ENCODE measurements at regions not wholly inside any gene's neighbourhood (a gene's known extent, or its start where the extent isn't known, plus 50 kb on each side); places are given as distances from the start of the nearest gene placed in this dataset.

DNA sequence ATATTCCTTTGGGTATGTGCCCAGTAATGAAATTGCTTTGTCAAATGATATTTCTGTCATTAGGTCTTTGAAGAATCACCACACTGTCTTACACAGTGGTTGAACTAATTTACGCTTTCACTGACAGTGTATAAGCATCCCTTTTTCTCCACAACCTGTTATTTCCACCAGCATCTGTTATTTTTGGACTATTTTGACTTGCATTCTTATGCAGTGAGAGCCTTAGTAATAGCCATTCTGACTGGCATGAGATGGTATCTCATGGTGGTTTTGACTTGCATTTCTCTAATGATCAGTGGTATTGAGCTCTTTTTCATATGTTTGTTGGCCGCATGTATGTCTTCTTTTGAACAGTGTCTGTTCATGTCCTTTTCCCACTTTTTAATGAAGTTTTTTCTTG, 92.0 kb upstream of the SPATA13 start:
- Histone ChIP-seq H3K4me1 (peaks cover 7% of the 10 kb centered on the region), H3K9me3 (no peaks in the 10 kb centered on the region), H3K36me3 (ENCODE audit: low read depth, missing control alignments) (no peaks in the 10 kb centered on the region), H3K4me3 (no peak overlapping the region), H3K27ac (no peak overlapping the region), H3K27me3 (no peaks in the 10 kb centered on the region)
- TF ChIP-seq POLR2A (IDR thresholded peaks at IDR 0.05) = no peak
- TF ChIP-seq, protein P1, sequence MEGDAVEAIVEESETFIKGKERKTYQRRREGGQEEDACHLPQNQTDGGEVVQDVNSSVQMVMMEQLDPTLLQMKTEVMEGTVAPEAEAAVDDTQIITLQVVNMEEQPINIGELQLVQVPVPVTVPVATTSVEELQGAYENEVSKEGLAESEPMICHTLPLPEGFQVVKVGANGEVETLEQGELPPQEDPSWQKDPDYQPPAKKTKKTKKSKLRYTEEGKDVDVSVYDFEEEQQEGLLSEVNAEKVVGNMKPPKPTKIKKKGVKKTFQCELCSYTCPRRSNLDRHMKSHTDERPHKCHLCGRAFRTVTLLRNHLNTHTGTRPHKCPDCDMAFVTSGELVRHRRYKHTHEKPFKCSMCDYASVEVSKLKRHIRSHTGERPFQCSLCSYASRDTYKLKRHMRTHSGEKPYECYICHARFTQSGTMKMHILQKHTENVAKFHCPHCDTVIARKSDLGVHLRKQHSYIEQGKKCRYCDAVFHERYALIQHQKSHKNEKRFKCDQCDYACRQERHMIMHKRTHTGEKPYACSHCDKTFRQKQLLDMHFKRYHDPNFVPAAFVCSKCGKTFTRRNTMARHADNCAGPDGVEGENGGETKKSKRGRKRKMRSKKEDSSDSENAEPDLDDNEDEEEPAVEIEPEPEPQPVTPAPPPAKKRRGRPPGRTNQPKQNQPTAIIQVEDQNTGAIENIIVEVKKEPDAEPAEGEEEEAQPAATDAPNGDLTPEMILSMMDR (IDR thresholded peaks at IDR 0.05) = no peak
- DNase-seq = no peak
- 93% methylated on average over 2 of the region's 2 CpGs for WGBS, 2 donors
- intact Hi-C loops (cut with DNase I; ENCODE audit: low total_unique reads) = no loop called here

- TF ChIP-seq, protein P1 (IDR thresholded peaks at IDR 0.05) = no peak
- no peak for TF ChIP-seq POLR2A (IDR thresholded peaks at IDR 0.05)
- Histone ChIP-seq H3K27me3 (no peaks in the 10 kb centered on the region), H3K9me3 (no peaks in the 10 kb centered on the region), H3K27ac (no peak overlapping the region), H3K4me1 (no peaks in the 10 kb centered on the region), H3K36me3 (ENCODE audit: low read depth, missing control alignments) (no peaks in the 10 kb centered on the region), H3K4me3 (no peak overlapping the region)
- intact Hi-C loops (cut with DNase I; ENCODE audit: low total_unique reads) = no loop called here
- DNase-seq = no peak
- 100% methylated on average over 1 of the region's 1 CpG for WGBS, 2 donors
These were observed 89.5 kb upstream of the SPATA13 start for GRCh38 chr13:24071016-24071415.

DNA sequence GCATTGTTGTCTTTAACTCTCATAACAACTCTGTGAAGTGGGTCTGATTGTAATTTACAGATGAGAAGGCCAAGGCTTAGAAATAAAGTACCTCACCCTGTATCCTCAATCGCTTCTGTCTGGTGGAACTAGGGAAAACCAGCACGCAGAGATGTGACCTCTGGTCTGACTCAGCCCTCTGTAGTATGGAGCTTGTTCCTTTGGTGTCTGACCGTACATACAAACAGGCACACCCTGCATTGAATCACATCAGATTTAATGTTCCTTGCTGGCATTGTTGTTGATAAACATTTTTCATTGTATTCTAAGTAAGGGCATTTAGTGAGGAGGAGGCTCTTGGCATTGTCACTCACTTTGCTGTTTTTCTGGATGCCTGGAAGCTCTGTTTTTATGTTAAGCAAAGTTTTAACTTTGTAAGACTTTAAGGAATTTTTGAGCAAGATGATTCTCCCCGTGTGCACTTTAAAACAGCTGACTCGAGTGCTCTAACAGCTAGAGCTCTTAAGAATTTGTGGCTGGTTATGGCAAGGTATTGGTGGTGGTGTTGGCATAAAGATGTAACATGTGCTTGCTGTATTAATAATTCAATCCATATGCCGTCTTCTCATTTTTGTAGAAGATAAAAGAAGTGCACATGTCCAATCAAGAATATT, 89.0 kb upstream of the SPATA13 start:
- WGBS, 2 donors = 75 to 78% methylated on average over 6 of the region's 6 CpGs
- no peak overlapping the region for H3K27ac ChIP-seq
- no peaks in the 10 kb centered on the region for H3K4me1 ChIP-seq
- H3K36me3 ChIP-seq (ENCODE audit: low read depth, missing control alignments) = no peaks in the 10 kb centered on the region
- no peak for DNase-seq
- intact Hi-C loops (cut with DNase I; ENCODE audit: low total_unique reads) = no loop called here
- no peaks in the 10 kb centered on the region for H3K9me3 ChIP-seq
- H3K4me3 ChIP-seq = no peak overlapping the region
- no peaks in the 10 kb centered on the region for H3K27me3 ChIP-seq
- TF ChIP-seq POLR2A (IDR thresholded peaks at IDR 0.05) = no peak
- TF ChIP-seq, protein P1 (IDR thresholded peaks at IDR 0.05) = no peak

DNA sequence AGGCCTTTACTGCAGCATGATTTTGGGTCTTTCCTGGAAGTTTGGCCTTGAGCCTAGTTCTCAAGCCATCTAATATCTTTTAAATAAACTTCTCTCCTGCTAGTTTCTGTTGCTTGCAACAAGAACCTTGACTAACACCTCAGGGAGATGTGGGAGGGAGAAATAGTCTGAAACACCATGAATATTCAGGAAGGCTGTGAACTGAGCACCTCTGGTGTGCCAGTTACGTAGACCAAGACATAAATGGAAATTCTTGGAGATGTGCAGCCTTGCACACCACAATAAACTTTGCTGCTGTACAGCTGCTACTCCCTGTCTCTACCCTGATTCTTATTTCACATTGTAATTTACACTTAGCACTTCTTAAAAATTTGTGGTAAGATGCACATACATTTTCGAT, 86.9 kb upstream of the SPATA13 start:
- Histone ChIP-seq H3K27ac (no peak overlapping the region), H3K9me3 (no peaks in the 10 kb centered on the region), H3K36me3 (ENCODE audit: low read depth, missing control alignments) (no peaks in the 10 kb centered on the region), H3K27me3 (no peaks in the 10 kb centered on the region), H3K4me1 (no peaks in the 10 kb centered on the region), H3K4me3 (no peak overlapping the region)
- 95 to 96% methylated on average over 2 of the region's 2 CpGs for WGBS, 2 donors
- intact Hi-C loops (cut with DNase I; ENCODE audit: low total_unique reads) = no loop called here
- TF ChIP-seq, protein P1 (IDR thresholded peaks at IDR 0.05) = no peak
- no peak for TF ChIP-seq POLR2A (IDR thresholded peaks at IDR 0.05)
- no peak for DNase-seq

- Histone ChIP-seq H3K36me3 (ENCODE audit: low read depth, missing control alignments) (no peaks in the 10 kb centered on the region), H3K27ac (no peak overlapping the region), H3K27me3 (no peaks in the 10 kb centered on the region), H3K4me3 (no peak overlapping the region), H3K4me1 (no peaks in the 10 kb centered on the region), H3K9me3 (no peaks in the 10 kb centered on the region)
- no peak for DNase-seq
- no peak for TF ChIP-seq POLR2A (IDR thresholded peaks at IDR 0.05)
- TF ChIP-seq, protein P1 (IDR thresholded peaks at IDR 0.05) = no peak
- WGBS, 2 donors = 72 to 78% methylated on average over 2 of the region's 2 CpGs
- intact Hi-C loops (cut with DNase I; ENCODE audit: low total_unique reads) = no loop called here
These were observed 85.8 kb upstream of the SPATA13 start for GRCh38 chr13:24074678-24075077.

All from testis (tissue), 2 donors.